Stomach (tissue), 4 donors: ENCODE measurements at regions not wholly inside any gene's neighbourhood (a gene's known extent, or its start where the extent isn't known, plus 50 kb on each side); places are given as distances from the start of the nearest gene placed in this dataset.

Source experiments
- CTCF ChIP-seq, 7 experiments: fragments of 450-650 bp in 4 of 7; fragments of 200-600 bp in 3 of 7; sonication (generic) in 3 of 7; IDR thresholded peaks; one replicate each; pipeline ENCODE4 v1.5.1; 2016 to 2019; ENCODE audit warnings: antibody characterized with exemption in 7 of 7, control low read depth in 2 of 7, mild to moderate bottlenecking in 1 of 7
- EP300 ChIP-seq: sonication (generic); formaldehyde crosslinking; IDR thresholded peaks from one replicate; pipeline ENCODE4 v1.6.1; 2017; ENCODE audit warnings: antibody characterized with exemption
- POLR2A ChIP-seq, 4 donors: fragments of 450-650 bp; IDR thresholded peaks; one replicate each; pipeline ENCODE4 v1.6.1; 2016; ENCODE audit warnings: antibody characterized with exemption in 4 of 4, control low read depth in 2 of 4, mild to moderate bottlenecking in 1 of 4, moderate library complexity in 1 of 4
- POLR2AphosphoS5 ChIP-seq, 3 donors: sonication (generic); formaldehyde crosslinking; IDR thresholded peaks; one replicate each; pipeline ENCODE4 v1.6.1; 2016; ENCODE audit warnings: antibody characterized with exemption in 3 of 3

- no peak for TF ChIP-seq CTCF (IDR thresholded peaks at IDR 0.05)
- TF ChIP-seq POLR2A (IDR thresholded peaks at IDR 0.05) = no peak
- no peak for TF ChIP-seq POLR2AphosphoS5 (IDR thresholded peaks at IDR 0.05)
- TF ChIP-seq EP300 = no peak
These were observed 105.0 kb upstream of the HDDC2 start for GRCh38 chr6:125406741-125407140.
